GM21423 (cell line): ENCODE measurements at regions not wholly inside any gene's neighbourhood (a gene's known extent, or its start where the extent isn't known, plus 50 kb on each side); places are given as distances from the start of the nearest gene placed in this dataset.
A peak's percentile ranks its signal among the peaks of the same experiment; 100 is the strongest.

Source experiments
- ATAC-seq: cut with Tn5 transposase; IDR thresholded peaks from one replicate; pipeline ENCODE4 v1.9.1; 2021; ENCODE audit warnings: mild to moderate bottlenecking, moderate library complexity; ENCODE audit not compliant: unreplicated experiment

- no peak for ATAC-seq
Observed at GRCh38 chr11:32003335-32003734, 87.5 kb upstream of the RCN1 start.

DNA sequence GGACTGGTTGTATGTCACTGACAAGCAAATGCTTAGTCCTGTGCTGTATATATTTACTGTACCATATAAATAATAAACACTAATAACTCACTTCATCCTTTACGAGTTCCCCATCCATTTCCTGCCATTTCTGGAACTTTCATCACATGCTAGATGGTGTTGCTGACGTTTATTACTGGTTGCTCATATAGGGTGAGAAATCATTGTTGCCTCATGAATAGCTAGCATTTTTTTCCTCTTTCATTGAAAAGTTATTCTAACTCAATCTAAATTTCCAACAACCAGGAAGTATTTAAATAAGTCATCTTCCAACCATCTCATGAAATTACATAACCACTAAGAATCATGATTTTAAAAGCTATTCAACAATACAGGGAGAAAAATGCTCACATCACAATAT is 88.6 kb upstream of the RCN1 start:
- no peak for ATAC-seq

GRCh38 chr11:31997955-31998354 is 92.9 kb upstream of the RCN1 start:
- ATAC-seq = no peak

DNA sequence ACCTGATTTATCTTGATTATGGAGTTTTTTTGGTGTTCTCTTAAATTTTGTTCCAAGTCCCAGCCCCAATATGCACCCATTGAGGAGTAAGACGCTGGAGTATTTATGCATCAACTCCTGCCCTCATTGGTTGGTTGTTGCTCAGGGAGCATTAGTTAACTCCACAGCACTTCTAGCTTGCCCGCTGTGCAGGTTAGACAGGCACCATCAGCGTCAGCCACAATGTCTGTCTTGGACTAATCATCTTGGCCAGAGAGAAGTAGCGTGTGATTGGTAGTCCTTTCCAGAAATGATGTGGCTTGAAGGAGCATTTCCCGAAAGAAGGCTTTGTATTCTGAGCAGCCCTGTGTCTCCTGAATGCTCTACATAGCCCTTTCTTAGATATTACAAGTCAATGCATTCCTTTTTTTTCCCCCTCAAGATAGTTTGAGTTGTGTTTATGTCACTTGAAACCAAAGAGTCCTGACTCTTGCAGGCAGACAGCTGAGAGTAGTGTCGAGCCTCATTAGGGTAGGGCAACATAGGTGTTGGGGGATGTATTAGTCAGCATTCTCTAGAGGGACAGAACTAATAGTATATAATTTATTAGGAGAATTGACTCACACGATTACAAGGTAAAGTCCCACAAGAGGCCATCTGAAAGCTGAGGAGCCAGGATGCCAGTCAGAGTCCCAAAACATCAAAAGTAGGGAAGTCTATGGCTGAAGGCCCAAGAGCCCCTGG is 94.6 kb upstream of the RCN1 start:
- ATAC-seq = no peak

DNA sequence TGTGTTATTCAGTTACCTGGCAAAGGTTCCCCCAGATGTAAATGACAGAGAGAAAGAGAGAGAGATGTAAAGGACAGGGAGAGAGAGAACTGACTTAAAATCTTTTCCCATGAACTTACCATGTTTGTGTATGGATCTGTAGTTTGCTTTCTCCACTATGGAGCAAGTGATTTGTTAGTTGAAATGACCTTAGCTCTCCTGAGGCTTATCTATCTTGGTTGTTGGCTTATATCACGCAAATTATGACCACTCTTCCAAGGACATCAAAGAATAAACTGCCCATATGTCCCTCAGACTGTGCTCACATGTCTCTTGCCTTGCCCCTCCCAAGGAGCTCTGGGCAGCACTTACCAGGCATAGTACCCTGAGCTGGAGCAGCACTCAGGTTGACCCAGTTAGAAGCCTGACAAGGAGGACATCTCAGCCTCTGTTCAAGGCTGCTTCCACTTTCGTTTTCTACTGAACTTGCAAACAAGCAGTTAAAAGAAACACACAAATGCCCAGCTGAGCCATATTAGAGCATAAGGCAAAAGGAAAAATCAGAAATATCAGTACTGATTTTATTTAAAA is 95.3 kb upstream of the RCN1 start:
- peak; percentile 77 for ATAC-seq

GRCh38 chr11:31995032-31995431 is 95.8 kb upstream of the RCN1 start:
- no peak for ATAC-seq

GRCh38 chr11:31987118-31988005 is 103.5 kb upstream of the RCN1 start:
- ATAC-seq = no peak

DNA sequence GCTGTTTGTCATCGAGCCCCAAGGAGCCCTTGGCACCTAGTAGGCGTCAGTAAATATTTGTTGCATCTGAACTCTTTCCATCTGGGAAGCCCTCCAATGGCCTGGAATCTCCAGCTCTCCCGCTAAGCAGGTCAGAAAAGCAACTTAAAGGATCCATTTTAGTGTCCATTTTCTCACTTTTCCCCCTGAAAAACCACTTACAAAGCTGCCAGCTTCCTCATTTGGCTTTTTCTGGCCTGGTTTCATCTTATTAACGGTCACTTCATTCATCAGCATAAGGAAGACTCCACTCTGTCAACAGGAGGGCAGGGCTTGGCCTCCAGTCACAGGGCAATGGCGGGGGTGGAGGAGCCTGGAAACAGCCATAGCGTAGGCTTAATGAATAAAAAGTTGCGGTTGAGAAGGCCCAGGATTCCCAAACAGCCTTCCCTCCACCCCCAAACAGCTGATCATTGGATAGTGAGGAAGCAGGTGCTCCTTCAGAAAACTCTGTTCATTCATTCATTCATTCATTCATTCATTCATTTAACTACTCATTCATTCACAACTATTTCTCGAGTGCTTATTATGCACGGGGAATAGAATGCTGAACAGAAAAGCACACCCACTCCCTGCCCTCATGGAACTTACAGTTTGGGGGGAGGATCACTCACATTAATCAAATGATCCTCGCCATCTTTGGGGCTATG is 104.5 kb upstream of the RCN1 start:
- no peak for ATAC-seq

DNA sequence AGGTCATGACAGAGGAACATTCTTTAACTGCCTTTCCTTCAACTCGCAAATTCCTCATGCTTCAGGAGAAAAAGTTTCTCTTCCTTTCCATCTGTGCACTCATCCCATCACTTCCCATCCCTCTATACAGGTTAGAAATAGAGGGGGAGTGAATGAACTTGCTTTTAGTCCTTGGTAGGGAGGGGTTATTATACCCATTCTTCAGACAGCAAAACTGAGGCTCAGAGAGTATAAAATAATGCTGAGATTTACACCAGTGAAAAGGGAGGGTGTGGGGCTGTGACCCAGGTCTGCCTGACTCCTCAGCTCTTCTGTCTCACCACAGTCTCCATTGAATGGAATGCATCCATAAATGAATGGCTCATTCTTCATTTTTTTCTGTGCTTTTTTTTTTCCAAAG is 109.4 kb upstream of the RCN1 start:
- no peak for ATAC-seq

GRCh38 chr11:31977343-31977742 is 113.5 kb upstream of the RCN1 start:
- ATAC-seq = no peak

DNA sequence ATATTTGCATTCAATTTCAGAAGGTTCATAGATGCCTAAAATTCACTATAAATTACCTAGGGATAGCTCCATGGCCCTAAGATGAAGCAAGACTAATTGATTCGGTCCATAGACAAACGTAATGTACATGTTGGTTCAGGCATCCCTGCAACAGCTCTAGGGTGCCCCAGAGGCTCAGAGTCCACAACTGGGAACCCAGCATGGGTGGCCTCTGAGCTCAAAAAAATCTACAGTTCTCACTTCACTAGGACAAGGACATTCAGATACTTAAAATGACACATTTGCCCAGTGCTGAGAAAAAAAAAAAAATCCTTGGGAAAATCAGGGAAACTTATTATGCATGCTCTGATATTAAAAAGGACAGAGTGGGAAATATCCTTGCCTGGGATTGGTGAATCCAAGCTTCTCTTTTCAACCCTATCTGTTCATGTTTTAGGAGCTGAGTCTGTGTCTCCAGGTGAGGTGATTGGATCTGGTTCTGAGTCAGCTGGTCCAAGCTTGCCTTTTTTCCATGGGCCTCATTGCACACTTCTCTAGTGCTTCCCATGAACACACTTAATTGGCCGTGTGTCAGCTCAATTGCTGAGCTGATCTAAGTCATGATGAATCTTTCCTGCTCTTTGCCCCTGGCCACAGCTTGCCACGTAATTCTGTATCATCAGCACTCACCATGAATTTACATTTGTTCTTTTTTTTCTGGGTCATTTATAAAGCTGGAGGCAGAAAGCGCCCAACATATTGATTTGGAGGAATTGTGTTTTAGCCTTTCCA is 116.3 kb upstream of the RCN1 start:
- ATAC-seq = no peak

DNA sequence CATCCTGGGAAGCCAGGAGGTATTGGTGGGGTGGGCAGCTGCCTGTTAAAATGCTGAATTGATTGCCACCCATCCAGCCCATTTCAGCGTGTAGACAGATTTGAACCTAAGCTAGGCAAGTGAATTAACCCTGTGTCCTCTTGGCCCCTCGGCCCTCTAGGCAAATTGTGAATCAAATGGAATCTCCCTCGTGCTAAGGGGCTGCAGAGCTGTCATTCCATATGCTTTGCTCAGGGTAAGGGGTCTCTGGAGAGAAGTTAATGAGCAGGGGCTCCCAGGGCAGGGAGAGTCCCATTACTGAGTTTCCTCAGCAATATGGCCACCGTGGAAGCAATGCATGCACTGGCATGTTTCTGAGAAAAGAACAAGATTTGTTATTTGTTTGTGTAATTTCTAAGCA is 117.7 kb upstream of the RCN1 start:
- no peak for ATAC-seq

DNA sequence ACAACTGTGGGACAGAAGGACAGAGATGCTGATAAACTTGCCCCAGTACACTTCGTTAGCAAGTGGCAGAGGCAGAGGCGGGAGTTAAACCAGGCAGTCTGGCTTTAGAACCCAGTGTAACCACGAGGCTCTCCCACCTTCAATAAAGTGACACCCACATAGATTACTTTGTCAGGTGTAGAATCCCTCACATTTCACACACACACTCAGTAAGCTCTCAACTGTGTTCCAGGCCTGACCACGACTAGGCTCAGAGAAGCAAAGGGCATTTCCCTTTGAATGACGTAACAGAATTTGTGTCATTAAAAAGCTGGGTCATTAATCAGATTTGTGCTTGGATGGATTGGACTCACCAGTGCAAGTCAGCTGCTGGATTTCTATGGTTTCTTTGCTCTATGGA is 118.3 kb upstream of the RCN1 start:
- no peak for ATAC-seq

DNA sequence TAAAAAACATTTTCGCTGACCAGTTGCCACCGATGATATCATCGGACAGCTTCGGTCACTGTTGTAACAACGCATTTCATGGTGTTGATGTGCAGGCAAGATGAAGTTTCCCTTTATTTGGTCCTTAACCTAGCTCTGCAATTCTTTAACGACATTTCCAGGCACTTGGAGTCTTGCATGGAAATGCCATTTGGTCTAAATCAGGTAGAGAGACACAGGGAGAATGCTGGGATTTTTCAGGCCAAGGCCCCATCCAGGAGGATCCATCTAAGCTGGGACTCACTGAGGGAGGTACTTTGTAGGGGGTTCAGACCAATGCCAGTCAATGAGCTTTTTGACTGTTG is 121.5 kb upstream of the RCN1 start:
- no peak for ATAC-seq

DNA sequence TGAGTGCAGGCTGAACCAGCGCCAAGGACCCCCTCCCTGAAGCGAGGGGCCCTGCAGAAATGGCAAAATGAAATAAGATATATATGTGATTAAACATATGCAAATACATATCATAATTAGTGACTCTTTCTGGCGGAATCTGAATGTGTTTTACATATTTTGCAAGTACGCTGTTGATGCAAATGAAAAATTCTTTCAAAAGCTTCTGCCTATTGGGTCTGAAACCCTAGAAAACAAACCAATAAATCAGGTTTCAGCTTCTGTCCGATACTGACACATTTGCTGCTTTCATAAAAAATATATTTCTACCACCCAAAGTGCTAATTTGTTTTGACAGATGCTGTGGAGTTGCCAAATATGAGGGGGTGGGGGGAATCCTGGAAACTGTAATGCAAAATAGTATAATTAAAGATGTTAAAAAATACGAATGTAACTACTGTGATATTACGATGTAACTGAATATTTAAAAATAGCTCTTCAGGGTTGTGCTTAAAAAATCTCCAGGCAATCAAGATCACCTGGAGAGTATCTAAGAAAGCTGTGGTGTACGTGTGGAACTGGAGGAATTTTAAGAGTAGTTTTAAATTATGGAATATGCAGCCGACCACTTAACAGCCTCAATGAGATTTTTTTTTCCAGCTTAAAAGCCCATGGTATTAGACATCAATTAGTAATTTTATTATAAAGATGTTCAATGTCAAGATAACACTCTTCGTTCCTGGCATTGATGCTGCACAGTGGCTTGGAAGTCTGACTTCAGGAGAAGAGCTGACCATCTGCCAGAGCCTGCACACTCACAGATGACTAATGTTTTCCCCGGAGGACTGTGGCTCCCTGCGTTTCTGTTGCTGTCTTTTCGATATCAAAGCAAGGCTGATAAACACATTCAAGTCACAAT is 122.2 kb upstream of the RCN1 start:
- ATAC-seq = no peak

GRCh38 chr11:31967404-31968130 is 123.3 kb upstream of the RCN1 start:
- no peak for ATAC-seq

GRCh38 chr11:31966846-31967245 is 124.0 kb upstream of the RCN1 start:
- ATAC-seq = no peak

DNA sequence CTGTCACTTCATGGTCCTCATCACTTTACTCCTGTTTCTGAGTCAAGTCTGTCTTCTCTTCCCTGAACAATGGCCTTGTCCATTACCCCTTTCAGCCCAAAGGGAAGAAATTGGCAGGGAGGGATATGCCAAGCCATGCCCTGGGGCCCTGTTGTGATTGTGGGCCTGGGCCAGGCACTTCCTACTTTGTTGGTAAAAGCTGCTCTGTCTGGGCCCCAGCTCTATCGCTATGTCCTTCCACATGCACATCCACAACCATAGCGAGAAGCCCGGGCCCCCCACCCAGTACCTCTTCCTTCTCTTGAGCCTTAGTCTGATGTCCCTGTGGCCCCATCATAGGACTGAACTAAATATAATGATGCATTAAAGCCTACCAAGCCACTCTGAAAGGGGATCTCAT is 126.7 kb upstream of the RCN1 start:
- no peak for ATAC-seq

- ATAC-seq = no peak
Observed at GRCh38 chr11:31960126-31960525, 130.7 kb upstream of the RCN1 start.
